H9 (cell line): ENCODE measurements at regions not wholly inside any gene's neighbourhood (a gene's known extent, or its start where the extent isn't known, plus 50 kb on each side); places are given as distances from the start of the nearest gene placed in this dataset.

Experiments
- DNase-seq: peaks from one replicate; pipeline ENCODE4 v3.0.0-alpha.2; 2017
- H2AFZ ChIP-seq: one replicate; pipeline ENCODE4 v1.6.1; 2013; ENCODE audit warnings: mild to moderate bottlenecking, low read length, control low read depth, moderate library complexity
- H2AK5ac ChIP-seq: 2 replicates; pipeline ENCODE4 v1.6.1; 2013; ENCODE audit warnings: low read length, control low read depth, mixed read lengths; ENCODE audit not compliant: insufficient read length
- H2BK120ac ChIP-seq: one replicate; pipeline ENCODE4 v1.6.1; 2013; ENCODE audit warnings: low read depth, mild to moderate bottlenecking, low read length, control low read depth, inconsistent platforms; ENCODE audit not compliant: poor library complexity, severe bottlenecking
- H2BK12ac ChIP-seq: 2 replicates; pipeline ENCODE4 v1.6.1; 2013; ENCODE audit warnings: low read length, control low read depth, mixed read lengths, low read depth; ENCODE audit not compliant: insufficient read length
- H2BK15ac ChIP-seq: 2 replicates; pipeline ENCODE4 v1.6.1; 2013; ENCODE audit warnings: low read depth, low read length, control low read depth
- H2BK20ac ChIP-seq: one replicate; pipeline ENCODE4 v1.6.1; 2013; ENCODE audit warnings: low read depth, mild to moderate bottlenecking, low read length, control low read depth, inconsistent platforms; ENCODE audit not compliant: poor library complexity, severe bottlenecking
- H2BK5ac ChIP-seq: 2 replicates; pipeline ENCODE4 v1.6.1; 2013; ENCODE audit warnings: low read length, control low read depth, mixed read lengths; ENCODE audit not compliant: insufficient read length
- H3K14ac ChIP-seq: 2 replicates; pipeline ENCODE4 v1.6.1; 2013; ENCODE audit warnings: low read length, control low read depth; ENCODE audit not compliant: insufficient read depth
- H3K18ac ChIP-seq: 2 replicates; pipeline ENCODE4 v1.6.1; 2013; ENCODE audit warnings: low read depth, mild to moderate bottlenecking, mixed read lengths, low read length, control low read depth; ENCODE audit not compliant: insufficient read length
- H3K23ac ChIP-seq: 2 replicates; pipeline ENCODE4 v1.6.1; 2013; ENCODE audit warnings: low read length, control low read depth, mixed read lengths, low read depth; ENCODE audit not compliant: insufficient read length
- H3K23me2 ChIP-seq: 2 replicates; pipeline ENCODE4 v1.6.1; 2013; ENCODE audit warnings: low read depth, mild to moderate bottlenecking, mixed read lengths, low read length, control low read depth; ENCODE audit not compliant: insufficient read length, poor library complexity, severe bottlenecking
- H3K27ac ChIP-seq: 2 replicates; pipeline ENCODE4 v1.5.1; 2013; ENCODE audit warnings: low read length, control low read depth, mixed read lengths, low read depth; ENCODE audit not compliant: insufficient read length
- H3K27me3 ChIP-seq: 2 replicates; pipeline ENCODE4 v1.6.1; 2013; ENCODE audit warnings: low read length, control low read depth, inconsistent platforms; ENCODE audit not compliant: insufficient read depth
- H3K4ac ChIP-seq: 2 replicates; pipeline ENCODE4 v1.6.1; 2013; ENCODE audit warnings: low read depth, mild to moderate bottlenecking, control low read depth, inconsistent platforms, low read length, moderate library complexity
- H3K4me1 ChIP-seq: 2 replicates; pipeline ENCODE4 v1.6.1; 2013; ENCODE audit warnings: low read length, control low read depth, inconsistent platforms; ENCODE audit not compliant: insufficient read depth
- H3K4me2 ChIP-seq: 2 replicates; pipeline ENCODE4 v1.6.1; 2013; ENCODE audit warnings: low read length, control low read depth, mixed read lengths; ENCODE audit not compliant: insufficient read length, insufficient read depth
- H3K56ac ChIP-seq: 2 replicates; pipeline ENCODE4 v1.6.1; 2013; ENCODE audit warnings: low read depth, mild to moderate bottlenecking, mixed read lengths, low read length, control low read depth; ENCODE audit not compliant: insufficient read length
- H3K79me1 ChIP-seq: 2 replicates; pipeline ENCODE4 v1.6.1; 2013; ENCODE audit warnings: low read depth, mild to moderate bottlenecking, moderate library complexity, low read length, control low read depth, inconsistent platforms; ENCODE audit not compliant: insufficient read depth, poor library complexity, severe bottlenecking
- H3K79me2 ChIP-seq: 2 replicates; pipeline ENCODE4 v1.6.1; 2013; ENCODE audit warnings: low read length, control low read depth, inconsistent platforms; ENCODE audit not compliant: insufficient read depth
- H3K9ac ChIP-seq: 2 replicates; pipeline ENCODE4 v1.6.1; 2013; ENCODE audit warnings: low read length, control low read depth, mixed read lengths; ENCODE audit not compliant: insufficient read length; ENCODE audit errors: extremely low read depth
- H3K9me3 ChIP-seq: one replicate; pipeline ENCODE4 v1.6.1; 2013; ENCODE audit warnings: low read depth, low read length, inconsistent platforms; ENCODE audit not compliant: control insufficient read depth
- H3T11ph ChIP-seq: one replicate; pipeline ENCODE4 v1.6.1; 2013; ENCODE audit warnings: mild to moderate bottlenecking, low read length, control low read depth, inconsistent platforms
- H4K20me1 ChIP-seq: one replicate; pipeline ENCODE4 v1.6.1; 2013; ENCODE audit not compliant: control insufficient read depth, insufficient read length, insufficient read depth
- H4K5ac ChIP-seq: 2 replicates; pipeline ENCODE4 v1.6.1; 2013; ENCODE audit warnings: low read depth, mild to moderate bottlenecking, mixed read lengths, low read length, control low read depth; ENCODE audit not compliant: insufficient read length
- H4K8ac ChIP-seq: replicated peaks from 2 replicates; pipeline ENCODE4 v1.6.1; 2013; ENCODE audit warnings: low read length, control low read depth, mixed read lengths, low read depth; ENCODE audit not compliant: insufficient read length
- H4K91ac ChIP-seq: 2 replicates; pipeline ENCODE4 v1.6.1; 2013; ENCODE audit warnings: low read depth, mild to moderate bottlenecking, moderate library complexity, mixed read lengths, low read length, control low read depth; ENCODE audit not compliant: insufficient read length
- H3K27ac Mint-ChIP-seq, 3 experiments: 2 replicates in 2 of 3; 3 replicates in 1 of 3; pipeline ENCODE4 v1.8.0; 2020 to 2021; ENCODE audit warnings: mixed read lengths in 3 of 3, mild to moderate bottlenecking in 1 of 3, moderate library complexity in 1 of 3
- H3K27me3 Mint-ChIP-seq: 2 replicates; pipeline ENCODE4 v1.8.0; 2021; ENCODE audit warnings: low read depth, mild to moderate bottlenecking, moderate library complexity, mixed read lengths
- H3K36me3 Mint-ChIP-seq, 3 experiments: 2 replicates in 2 of 3; 3 replicates in 1 of 3; pipeline ENCODE4 v1.8.0; 2020 to 2021; ENCODE audit warnings: low read depth in 3 of 3, mixed read lengths in 3 of 3; ENCODE audit not compliant: insufficient read depth in 1 of 3
- H3K4me1 Mint-ChIP-seq, 2 experiments: 2 replicates each; pipeline ENCODE4 v1.8.0; 2020; ENCODE audit warnings: mixed read lengths in 2 of 2
- H3K4me3 Mint-ChIP-seq, 2 experiments: 2 replicates in 1 of 2; 3 replicates in 1 of 2; pipeline ENCODE4 v1.8.0; 2020 to 2021; ENCODE audit warnings: mild to moderate bottlenecking in 2 of 2, mixed read lengths in 2 of 2, moderate library complexity in 1 of 2
- H3K9me3 Mint-ChIP-seq, 2 experiments: 2 replicates in 1 of 2; 3 replicates in 1 of 2; pipeline ENCODE4 v1.8.0; 2020; ENCODE audit warnings: mild to moderate bottlenecking in 2 of 2, mixed read lengths in 2 of 2, moderate library complexity in 1 of 2
- WGBS: extraction: QIAGEN DNeasy Blood & Tissue Kit; methylation state at CpG from one replicate; pipeline ENCODE4 v1.1.7; 2013; ENCODE audit warnings: missing lambda C conversion rate, low lambda C conversion rate, mixed read lengths; ENCODE audit not compliant: insufficient read length; ENCODE audit errors: extremely low coverage; 5-methylcytosine and 5-hydroxymethylcytosine counted together
- TF ChIP-seq, protein P1 (sequence below): fragments of 200-600 bp; sonication (generic); conservative IDR thresholded peaks from 3 replicates; pipeline ENCODE4 v1.8.0; 2021; ENCODE audit warnings: antibody characterized with exemption, mild to moderate bottlenecking

GRCh38 chr5:2441495-2442180 lies 309.8 kb downstream of the IRX2 start:
- Histone ChIP-seq H2AK5ac (no peak overlapping the region), H2BK5ac (no peak overlapping the region), H3K14ac (no peak overlapping the region), H2BK15ac (no peak overlapping the region), H3K9me3 (no peaks in the 10 kb centered on the region), H2BK12ac (no peak overlapping the region), H3K4ac (no peak overlapping the region), H2AFZ (no peak overlapping the region), H3K23ac (no peak overlapping the region), H3K79me2 (no peaks in the 10 kb centered on the region), H2BK20ac (no peak overlapping the region), H3K79me1 (no peaks in the 10 kb centered on the region), H4K91ac (no peak overlapping the region), H4K8ac (no peak overlapping the region), H2BK120ac (no peak overlapping the region), H3T11ph (no peak overlapping the region), H4K20me1 (no peaks in the 10 kb centered on the region), H3K4me2 (no peak overlapping the region), H3K4me1 (no peaks in the 10 kb centered on the region), H3K27me3 (no peaks in the 10 kb centered on the region), H3K27ac (no peak overlapping the region), H3K18ac (no peak overlapping the region), H3K9ac (no peak overlapping the region), H3K56ac (no peak overlapping the region), H4K5ac (no peak overlapping the region), H3K23me2 (no peaks in the 10 kb centered on the region)
- Mint-ChIP-seq H3K27me3 (peaks cover 2% of the 10 kb centered on the region; the same call in 1 of the 2 replicates), H3K9me3 (peaks cover 3 to 4% of the 10 kb centered on the region in 2 experiments; a peak in 4 of 5 replicates), H3K4me3 (no peak overlapping the region), H3K36me3 (peaks cover 0 to 2% (median 0%) of the 10 kb centered on the region in 3 experiments; a peak in 1 of 7 replicates), H3K4me1 (peaks cover 2 to 4% of the 10 kb centered on the region in 2 experiments; a peak in 1 of 4 replicates), H3K27ac (no peak overlapping the region)
- no CpG with 5 or more reads among the region's 14 CpGs for WGBS
- TF ChIP-seq, protein P1, sequence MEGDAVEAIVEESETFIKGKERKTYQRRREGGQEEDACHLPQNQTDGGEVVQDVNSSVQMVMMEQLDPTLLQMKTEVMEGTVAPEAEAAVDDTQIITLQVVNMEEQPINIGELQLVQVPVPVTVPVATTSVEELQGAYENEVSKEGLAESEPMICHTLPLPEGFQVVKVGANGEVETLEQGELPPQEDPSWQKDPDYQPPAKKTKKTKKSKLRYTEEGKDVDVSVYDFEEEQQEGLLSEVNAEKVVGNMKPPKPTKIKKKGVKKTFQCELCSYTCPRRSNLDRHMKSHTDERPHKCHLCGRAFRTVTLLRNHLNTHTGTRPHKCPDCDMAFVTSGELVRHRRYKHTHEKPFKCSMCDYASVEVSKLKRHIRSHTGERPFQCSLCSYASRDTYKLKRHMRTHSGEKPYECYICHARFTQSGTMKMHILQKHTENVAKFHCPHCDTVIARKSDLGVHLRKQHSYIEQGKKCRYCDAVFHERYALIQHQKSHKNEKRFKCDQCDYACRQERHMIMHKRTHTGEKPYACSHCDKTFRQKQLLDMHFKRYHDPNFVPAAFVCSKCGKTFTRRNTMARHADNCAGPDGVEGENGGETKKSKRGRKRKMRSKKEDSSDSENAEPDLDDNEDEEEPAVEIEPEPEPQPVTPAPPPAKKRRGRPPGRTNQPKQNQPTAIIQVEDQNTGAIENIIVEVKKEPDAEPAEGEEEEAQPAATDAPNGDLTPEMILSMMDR, result no peak
- DNase-seq, result no peak
